ENCODE measurements at regions not wholly inside any gene's neighbourhood (a gene's known extent, or its start where the extent isn't known, plus 50 kb on each side); places are given as distances from the start of the nearest gene placed in this dataset.

GRCh38 chr2:226478109-226478809 lies 321.4 kb downstream of the IRS1 start:
- TF ChIP-seq FIP1L1 (IDR thresholded peaks at IDR 0.05; ENCODE audit: borderline replicate concordance, insufficient read depth, low read depth, low read length) (no peak), POLR2A (IDR thresholded peaks at IDR 0.05; ENCODE audit: insufficient read depth in 1 of 2, low read depth in 2 of 2, low read length in 2 of 2) (peak; percentile 29 to 47; a peak in 2 of 4 replicates)
